Astrocyte (in vitro differentiated cells and primary cell): ENCODE measurements at regions not wholly inside any gene's neighbourhood (a gene's known extent, or its start where the extent isn't known, plus 50 kb on each side); places are given as distances from the start of the nearest gene placed in this dataset.

ENCODE experiments used
- CTCF ChIP-seq: IDR thresholded peaks from 2 replicates; pipeline ENCODE4 v1.5.1; 2011; ENCODE audit warnings: low read depth, mild to moderate bottlenecking, inconsistent platforms, low read length, moderate library complexity; ENCODE audit not compliant: insufficient read depth
- EZH2 ChIP-seq: IDR thresholded peaks from 2 replicates; pipeline ENCODE4 v1.6.1; 2012; ENCODE audit warnings: mild to moderate bottlenecking, low read length, inconsistent platforms; ENCODE audit not compliant: insufficient read depth

- TF ChIP-seq EZH2 (no peak), CTCF (no peak)
Measured at GRCh38 chr7:90007831-90008230, 146.4 kb upstream of the STEAP1 start.
